Transverse colon (tissue), 4 donors: ENCODE measurements at regions not wholly inside any gene's neighbourhood (a gene's known extent, or its start where the extent isn't known, plus 50 kb on each side); places are given as distances from the start of the nearest gene placed in this dataset.

Experiments used
- POLR2A ChIP-seq: fragments of 450-650 bp; IDR thresholded peaks from one replicate; pipeline ENCODE4 v1.6.1; 2016; ENCODE audit warnings: antibody characterized with exemption, mild to moderate bottlenecking, moderate library complexity
- POLR2AphosphoS5 ChIP-seq, 3 donors: sonication (generic); formaldehyde crosslinking; IDR thresholded peaks; one replicate each; pipeline ENCODE4 v1.6.1; 2016; ENCODE audit warnings: antibody characterized with exemption in 3 of 3
- TF ChIP-seq, protein P1 (sequence below), 5 experiments: fragments of 200-600 bp in 3 of 5; fragments of 450-650 bp in 2 of 5; sonication (generic) in 3 of 5; IDR thresholded peaks; 1 replicate in 2 of 5; 2 replicates in 3 of 5; pipeline ENCODE4 v1.5.1; 2016 to 2017; ENCODE audit warnings: antibody characterized with exemption in 5 of 5, inconsistent platforms in 3 of 5, mild to moderate bottlenecking in 2 of 5, moderate library complexity in 1 of 5

DNA sequence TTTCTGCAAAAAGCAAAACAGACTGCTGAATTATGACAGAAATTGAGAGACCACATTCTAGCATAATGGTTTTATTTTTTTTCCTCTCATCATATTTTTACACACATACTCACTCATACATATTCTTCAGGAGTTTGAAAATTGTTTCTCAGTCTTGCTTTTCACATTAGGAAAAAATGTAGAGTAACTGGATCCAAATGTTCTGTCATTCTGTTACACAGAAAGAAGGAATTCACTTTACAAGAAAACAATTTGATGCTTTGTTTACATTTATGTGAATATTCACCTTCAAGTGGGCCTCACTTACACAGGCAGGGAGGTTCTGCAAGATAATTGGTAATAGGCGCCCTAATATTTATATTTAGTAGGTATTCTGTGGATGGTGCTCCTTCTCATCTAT, 82.0 kb downstream of the ARL4A start:
- TF ChIP-seq POLR2AphosphoS5 (IDR thresholded peaks at IDR 0.05) (no peak), POLR2A (no peak)
- TF ChIP-seq, protein P1, sequence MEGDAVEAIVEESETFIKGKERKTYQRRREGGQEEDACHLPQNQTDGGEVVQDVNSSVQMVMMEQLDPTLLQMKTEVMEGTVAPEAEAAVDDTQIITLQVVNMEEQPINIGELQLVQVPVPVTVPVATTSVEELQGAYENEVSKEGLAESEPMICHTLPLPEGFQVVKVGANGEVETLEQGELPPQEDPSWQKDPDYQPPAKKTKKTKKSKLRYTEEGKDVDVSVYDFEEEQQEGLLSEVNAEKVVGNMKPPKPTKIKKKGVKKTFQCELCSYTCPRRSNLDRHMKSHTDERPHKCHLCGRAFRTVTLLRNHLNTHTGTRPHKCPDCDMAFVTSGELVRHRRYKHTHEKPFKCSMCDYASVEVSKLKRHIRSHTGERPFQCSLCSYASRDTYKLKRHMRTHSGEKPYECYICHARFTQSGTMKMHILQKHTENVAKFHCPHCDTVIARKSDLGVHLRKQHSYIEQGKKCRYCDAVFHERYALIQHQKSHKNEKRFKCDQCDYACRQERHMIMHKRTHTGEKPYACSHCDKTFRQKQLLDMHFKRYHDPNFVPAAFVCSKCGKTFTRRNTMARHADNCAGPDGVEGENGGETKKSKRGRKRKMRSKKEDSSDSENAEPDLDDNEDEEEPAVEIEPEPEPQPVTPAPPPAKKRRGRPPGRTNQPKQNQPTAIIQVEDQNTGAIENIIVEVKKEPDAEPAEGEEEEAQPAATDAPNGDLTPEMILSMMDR (IDR thresholded peaks at IDR 0.05) = no peak
